ENCODE measurements at regions not wholly inside any gene's neighbourhood (a gene's known extent, or its start where the extent isn't known, plus 50 kb on each side); places are given as distances from the start of the nearest gene placed in this dataset.

GRCh38 chr3:10758304-10759037 is 57.6 kb upstream of the SLC6A11 start:
- DNase-seq (ENCODE audit: low read depth in 4 of 4, low spot score in 2 of 4): peak in 2 of 4 donors; percentile 22 to 34

GRCh38 chr3:10759495-10759894 is 56.5 kb upstream of the SLC6A11 start:
- DNase-seq (ENCODE audit: low read depth in 4 of 4, low spot score in 2 of 4): no peak

- no peak for DNase-seq (ENCODE audit: low read depth in 4 of 4, low spot score in 2 of 4)
Observed at GRCh38 chr3:10760199-10760598, 55.8 kb upstream of the SLC6A11 start.

- no peak for DNase-seq (ENCODE audit: low read depth in 4 of 4, low spot score in 2 of 4)
Observed at GRCh38 chr3:10761583-10761982, 54.4 kb upstream of the SLC6A11 start.

- no peak for DNase-seq (ENCODE audit: low read depth in 4 of 4, low spot score in 2 of 4)
Observed at GRCh38 chr3:10762116-10762515, 53.9 kb upstream of the SLC6A11 start.

- DNase-seq (ENCODE audit: low read depth in 4 of 4, low spot score in 2 of 4): no peak
Observed at GRCh38 chr3:10762611-10763247, 53.3 kb upstream of the SLC6A11 start.

GRCh38 chr3:10763248-10763620 is 52.8 kb upstream of the SLC6A11 start:
- DNase-seq (ENCODE audit: low read depth in 4 of 4, low spot score in 2 of 4): no peak

- no peak for DNase-seq (ENCODE audit: low read depth in 4 of 4, low spot score in 2 of 4)
Observed at GRCh38 chr3:10763817-10764258, 52.2 kb upstream of the SLC6A11 start.

GRCh38 chr3:10764259-10765051 is 51.6 kb upstream of the SLC6A11 start:
- DNase-seq (ENCODE audit: low read depth in 4 of 4, low spot score in 2 of 4): no peak

GRCh38 chr3:10766049-10766705 is 49.9 kb upstream of the SLC6A11 start:
- DNase-seq (ENCODE audit: low read depth in 4 of 4, low spot score in 2 of 4): no peak

Measured in left renal cortex interstitium (tissue), 4 donors.